Amygdala (tissue), 56 donors: ENCODE measurements at regions not wholly inside any gene's neighbourhood (a gene's known extent, or its start where the extent isn't known, plus 50 kb on each side); places are given as distances from the start of the nearest gene placed in this dataset.

ENCODE experiments used
- DNase-seq, 56 donors: peaks; one replicate each; lab custom pipeline; 2025; lab: John Stamatoyannopoulos, UW

DNA sequence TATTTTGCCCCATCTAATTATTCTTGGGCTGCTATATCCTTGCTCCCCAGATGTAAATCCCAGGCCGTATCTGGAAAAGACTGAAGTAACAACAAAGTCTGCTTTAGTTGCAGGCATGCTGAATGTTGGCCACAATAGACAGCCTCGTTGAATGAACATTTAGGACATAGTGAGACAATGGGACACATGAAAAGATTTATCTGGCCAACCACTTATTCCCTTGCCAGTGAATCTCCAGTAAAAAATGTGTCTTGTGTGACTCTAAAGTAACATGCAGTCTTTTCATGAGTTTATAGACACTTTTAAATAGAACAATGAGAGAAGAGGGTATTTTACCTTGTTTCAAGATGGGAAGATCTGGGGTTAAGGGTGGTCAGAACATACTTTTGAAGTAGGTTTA, 60.2 kb upstream of the STXBP6 start:
- DNase-seq: no peak

GRCh38 chr14:25108959-25109358, 59.0 kb upstream of the STXBP6 start:
- peak in 5 of 56 donors; percentile 2 to 83 (median 16) for DNase-seq

- DNase-seq: no peak
Measured at GRCh38 chr14:25108291-25108690, 58.3 kb upstream of the STXBP6 start.

DNA sequence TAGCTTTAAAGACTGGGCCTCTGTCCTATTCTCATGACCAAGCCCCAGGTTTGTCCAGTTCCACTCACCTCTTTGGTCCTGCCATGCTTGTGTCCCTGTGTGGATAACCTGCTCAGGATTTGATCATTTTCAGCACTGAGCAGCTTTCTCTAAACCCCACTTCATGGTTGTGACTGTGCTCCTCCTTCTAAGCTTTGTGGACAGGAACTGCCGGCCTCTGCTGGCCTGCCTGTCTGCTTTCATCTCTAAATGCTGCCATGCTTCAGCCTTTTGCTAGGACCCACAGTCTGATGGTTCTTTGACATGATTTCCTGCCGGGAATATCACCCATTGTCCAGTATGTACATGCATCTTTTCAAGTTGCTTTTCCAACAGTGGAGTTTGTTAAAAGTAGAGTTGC, 53.9 kb upstream of the STXBP6 start:
- DNase-seq: no peak

DNA sequence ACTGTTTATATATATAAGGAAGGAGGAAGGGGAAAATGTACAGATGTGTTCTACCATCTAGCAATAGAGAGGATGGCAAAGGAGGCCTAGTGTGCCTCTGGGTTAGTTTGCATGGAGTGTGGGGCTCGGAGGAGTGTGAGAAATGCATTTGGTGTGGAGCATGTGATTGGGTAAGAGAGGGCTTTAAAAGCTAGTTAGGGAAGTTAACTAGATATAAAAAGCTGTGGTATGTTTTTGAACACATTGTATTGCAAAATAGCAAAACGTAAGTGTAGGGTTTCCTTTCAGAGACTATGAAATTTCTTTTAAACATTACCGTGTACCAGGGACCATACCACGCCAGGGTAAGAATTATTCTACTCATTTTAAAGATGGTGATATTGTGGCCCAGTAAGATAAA, 53.3 kb upstream of the STXBP6 start:
- no peak for DNase-seq

- DNase-seq: no peak
Measured at GRCh38 chr14:25102788-25103187, 52.8 kb upstream of the STXBP6 start.

DNA sequence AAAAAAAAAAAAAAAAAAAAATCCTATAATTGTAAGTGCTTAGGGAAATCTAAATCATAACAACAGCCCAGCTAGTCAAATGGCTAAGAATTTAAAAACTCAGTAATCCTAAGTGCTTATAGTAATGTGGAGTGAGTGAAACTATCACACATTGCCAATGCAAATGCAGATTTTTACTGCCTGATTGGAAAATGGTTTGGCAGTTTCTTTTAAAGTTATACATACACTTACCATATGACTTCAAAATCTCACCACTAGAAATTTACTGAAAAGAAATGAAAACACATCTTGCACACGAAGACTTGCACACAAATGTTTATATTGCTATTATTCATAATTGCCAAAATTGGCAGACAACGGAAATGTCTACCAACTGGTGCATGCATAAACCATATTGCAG, 51.3 kb upstream of the STXBP6 start:
- DNase-seq: no peak
